Stimulated activated memory B cell treated with anti-CD40 and anti-IgM and Interleukin-4, amounts not matched to agents 10 μg/mL and 1 μg/mL and 100 μg/mL, for 72 hours (primary cell): ENCODE measurements at regions not wholly inside any gene's neighbourhood (a gene's known extent, or its start where the extent isn't known, plus 50 kb on each side); places are given as distances from the start of the nearest gene placed in this dataset.

ENCODE experiments used
- ATAC-seq: fragments of 150-1000 bp; cut with Tn5 transposase; 2 replicates; pipeline ENCODE4 v1.10.0; 2021
- H3K27ac Mint-ChIP-seq: one replicate; pipeline ENCODE4 v1.8.0; 2022; ENCODE audit warnings: mild to moderate bottlenecking, mixed read lengths
- H3K27me3 Mint-ChIP-seq: one replicate; pipeline ENCODE4 v1.8.0; 2022; ENCODE audit warnings: mixed read lengths
- H3K36me3 Mint-ChIP-seq: one replicate; pipeline ENCODE4 v1.8.0; 2022; ENCODE audit warnings: mixed read lengths
- H3K4me1 Mint-ChIP-seq: one replicate; pipeline ENCODE4 v1.8.0; 2022; ENCODE audit warnings: mixed read lengths
- H3K4me3 Mint-ChIP-seq: one replicate; pipeline ENCODE4 v1.8.0; 2022; ENCODE audit warnings: mild to moderate bottlenecking, moderate library complexity, mixed read lengths
- H3K9me3 Mint-ChIP-seq: one replicate; pipeline ENCODE4 v1.8.0; 2022; ENCODE audit warnings: mixed read lengths

- no peak overlapping the region for H3K4me3 Mint-ChIP-seq
- H3K27me3 Mint-ChIP-seq, result no peaks in the 10 kb centered on the region
- H3K36me3 Mint-ChIP-seq, result no peaks in the 10 kb centered on the region
- ATAC-seq, result no peak
- H3K4me1 Mint-ChIP-seq, result no peaks in the 10 kb centered on the region
- H3K9me3 Mint-ChIP-seq, result no peaks in the 10 kb centered on the region
- H3K27ac Mint-ChIP-seq, result no peak overlapping the region
These were observed 292.0 kb upstream of the C2CD4B start for GRCh38 chr15:62457100-62457499.

DNA sequence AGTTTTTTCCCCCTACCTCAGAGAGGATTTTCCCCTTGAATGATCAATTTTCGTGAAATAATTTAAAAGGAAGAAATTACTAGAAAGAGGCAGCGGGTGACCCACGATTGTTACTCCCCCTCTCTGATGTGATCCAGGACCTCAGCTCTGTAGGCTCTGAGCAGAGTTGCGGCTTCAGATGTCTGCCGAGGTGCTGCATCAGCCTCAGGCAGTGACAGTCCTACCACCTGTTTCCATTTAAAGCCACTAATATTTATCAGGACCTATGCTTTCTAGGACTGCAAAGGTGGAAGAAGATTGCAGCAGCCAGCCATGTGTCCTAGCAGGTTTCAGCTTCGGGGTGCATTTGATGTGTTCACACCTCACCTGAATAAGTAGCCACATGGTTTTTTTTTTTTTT is 294.8 kb upstream of the C2CD4B start:
- H3K4me3 Mint-ChIP-seq, result no peak overlapping the region
- H3K36me3 Mint-ChIP-seq, result no peaks in the 10 kb centered on the region
- H3K4me1 Mint-ChIP-seq, result no peaks in the 10 kb centered on the region
- no peaks in the 10 kb centered on the region for H3K9me3 Mint-ChIP-seq
- peaks cover 4% of the 10 kb centered on the region for H3K27me3 Mint-ChIP-seq
- no peak for ATAC-seq
- no peak overlapping the region for H3K27ac Mint-ChIP-seq

DNA sequence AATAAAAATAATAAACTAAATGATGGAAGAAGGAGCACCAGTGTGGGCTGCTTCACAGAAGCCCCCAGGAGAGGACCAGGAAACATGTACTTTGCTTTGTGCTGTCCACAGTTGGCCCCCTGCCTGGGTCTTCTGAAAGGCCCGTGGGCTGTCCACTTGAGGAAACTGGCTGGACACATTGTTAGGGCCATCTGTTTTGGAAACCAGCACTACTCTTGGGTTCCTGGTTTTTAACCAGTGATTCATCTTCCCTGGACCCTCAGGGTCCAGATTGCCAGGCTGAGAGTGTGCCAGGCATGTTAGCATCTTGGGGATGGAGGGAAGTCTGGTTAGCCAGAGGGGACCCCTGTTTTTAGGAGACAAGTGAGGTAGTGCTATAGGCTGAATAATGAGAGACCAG is 297.2 kb upstream of the C2CD4B start:
- no peaks in the 10 kb centered on the region for H3K36me3 Mint-ChIP-seq
- H3K4me1 Mint-ChIP-seq, result no peaks in the 10 kb centered on the region
- H3K27me3 Mint-ChIP-seq, result peaks cover 16% of the 10 kb centered on the region
- H3K27ac Mint-ChIP-seq, result no peak overlapping the region
- H3K9me3 Mint-ChIP-seq, result no peaks in the 10 kb centered on the region
- H3K4me3 Mint-ChIP-seq, result no peak overlapping the region
- no peak for ATAC-seq

GRCh38 chr15:62462721-62463120 is 297.6 kb upstream of the C2CD4B start:
- Mint-ChIP-seq H3K27ac (no peak overlapping the region), H3K4me3 (no peak overlapping the region), H3K27me3 (peaks cover 16% of the 10 kb centered on the region), H3K36me3 (no peaks in the 10 kb centered on the region), H3K9me3 (no peaks in the 10 kb centered on the region), H3K4me1 (no peaks in the 10 kb centered on the region)
- no peak for ATAC-seq

DNA sequence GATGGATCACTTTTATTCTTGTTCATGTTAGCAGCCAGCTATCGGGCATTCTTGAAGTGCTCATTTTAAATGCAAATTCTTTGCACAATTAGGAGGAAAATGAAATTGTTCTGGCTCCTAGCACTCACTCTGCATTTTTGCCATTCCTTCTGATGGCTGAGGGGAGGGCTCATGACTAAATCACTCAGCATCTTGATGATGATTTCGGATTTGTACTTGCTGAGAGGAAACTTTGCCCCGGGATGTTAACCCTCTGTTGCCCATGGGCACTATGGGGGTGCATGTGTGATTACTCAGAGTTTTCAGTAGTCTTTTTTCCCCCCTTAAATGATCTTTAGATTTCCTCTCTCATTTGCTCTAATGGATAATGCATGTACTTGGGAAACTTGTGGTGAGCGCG is 299.6 kb upstream of the C2CD4B start:
- no peaks in the 10 kb centered on the region for H3K9me3 Mint-ChIP-seq
- H3K36me3 Mint-ChIP-seq, result no peaks in the 10 kb centered on the region
- no peak overlapping the region for H3K27ac Mint-ChIP-seq
- peaks cover 16% of the 10 kb centered on the region for H3K27me3 Mint-ChIP-seq
- no peak for ATAC-seq
- no peak overlapping the region for H3K4me3 Mint-ChIP-seq
- no peaks in the 10 kb centered on the region for H3K4me1 Mint-ChIP-seq

DNA sequence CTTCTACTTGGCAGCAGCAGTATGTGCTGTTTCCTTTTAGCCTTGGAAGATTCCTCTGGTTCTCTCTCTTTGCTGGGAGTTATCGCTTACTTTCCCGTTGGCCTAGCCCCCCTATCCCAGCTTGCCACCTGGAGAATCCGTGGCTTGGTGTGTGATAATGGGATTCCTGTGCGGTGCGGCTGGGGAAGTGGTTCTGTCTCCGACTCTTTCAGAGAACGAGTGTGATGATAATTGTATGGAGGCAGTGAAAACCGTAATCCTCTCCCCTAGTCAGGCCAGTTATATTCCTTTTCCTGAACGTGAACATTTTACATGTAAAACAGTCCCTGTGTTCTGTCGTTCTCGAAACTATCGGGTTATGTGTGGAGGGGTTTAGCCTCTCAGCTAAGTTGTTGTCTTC is 300.1 kb upstream of the C2CD4B start:
- peaks cover 16% of the 10 kb centered on the region for H3K27me3 Mint-ChIP-seq
- no peak overlapping the region for H3K27ac Mint-ChIP-seq
- ATAC-seq, result no peak
- no peaks in the 10 kb centered on the region for H3K4me1 Mint-ChIP-seq
- no peaks in the 10 kb centered on the region for H3K9me3 Mint-ChIP-seq
- no peaks in the 10 kb centered on the region for H3K36me3 Mint-ChIP-seq
- no peak overlapping the region for H3K4me3 Mint-ChIP-seq

DNA sequence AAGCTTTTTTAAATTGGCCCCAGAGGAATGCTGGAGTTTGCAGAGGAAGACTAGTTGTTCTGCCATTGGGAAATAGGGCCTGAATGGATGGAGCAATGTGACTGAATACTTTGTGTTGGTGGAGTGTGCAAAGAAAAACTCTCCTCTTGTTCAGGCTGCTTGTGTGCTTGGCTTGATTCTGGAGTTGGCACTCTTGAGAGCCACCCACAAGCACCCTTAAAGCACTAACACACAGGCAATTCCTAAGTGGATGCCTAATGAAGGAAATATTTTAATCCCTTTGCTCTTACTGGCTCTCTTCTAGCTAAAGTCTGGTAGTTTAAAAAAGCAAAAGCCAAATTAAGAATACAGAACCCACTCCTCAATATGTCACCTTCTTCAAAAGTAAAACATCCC is 304.4 kb upstream of the C2CD4B start:
- H3K27ac Mint-ChIP-seq, result no peak overlapping the region
- no peaks in the 10 kb centered on the region for H3K9me3 Mint-ChIP-seq
- no peaks in the 10 kb centered on the region for H3K36me3 Mint-ChIP-seq
- H3K4me1 Mint-ChIP-seq, result no peaks in the 10 kb centered on the region
- no peak for ATAC-seq
- no peak overlapping the region for H3K4me3 Mint-ChIP-seq
- H3K27me3 Mint-ChIP-seq, result peaks cover 16% of the 10 kb centered on the region

GRCh38 chr15:62469874-62470688 is 305.0 kb upstream of the C2CD4B start:
- no peak overlapping the region for H3K4me3 Mint-ChIP-seq
- ATAC-seq, result no peak
- H3K27ac Mint-ChIP-seq, result no peak overlapping the region
- no peaks in the 10 kb centered on the region for H3K36me3 Mint-ChIP-seq
- no peaks in the 10 kb centered on the region for H3K9me3 Mint-ChIP-seq
- H3K27me3 Mint-ChIP-seq, result peaks cover 10% of the 10 kb centered on the region
- H3K4me1 Mint-ChIP-seq, result no peaks in the 10 kb centered on the region

DNA sequence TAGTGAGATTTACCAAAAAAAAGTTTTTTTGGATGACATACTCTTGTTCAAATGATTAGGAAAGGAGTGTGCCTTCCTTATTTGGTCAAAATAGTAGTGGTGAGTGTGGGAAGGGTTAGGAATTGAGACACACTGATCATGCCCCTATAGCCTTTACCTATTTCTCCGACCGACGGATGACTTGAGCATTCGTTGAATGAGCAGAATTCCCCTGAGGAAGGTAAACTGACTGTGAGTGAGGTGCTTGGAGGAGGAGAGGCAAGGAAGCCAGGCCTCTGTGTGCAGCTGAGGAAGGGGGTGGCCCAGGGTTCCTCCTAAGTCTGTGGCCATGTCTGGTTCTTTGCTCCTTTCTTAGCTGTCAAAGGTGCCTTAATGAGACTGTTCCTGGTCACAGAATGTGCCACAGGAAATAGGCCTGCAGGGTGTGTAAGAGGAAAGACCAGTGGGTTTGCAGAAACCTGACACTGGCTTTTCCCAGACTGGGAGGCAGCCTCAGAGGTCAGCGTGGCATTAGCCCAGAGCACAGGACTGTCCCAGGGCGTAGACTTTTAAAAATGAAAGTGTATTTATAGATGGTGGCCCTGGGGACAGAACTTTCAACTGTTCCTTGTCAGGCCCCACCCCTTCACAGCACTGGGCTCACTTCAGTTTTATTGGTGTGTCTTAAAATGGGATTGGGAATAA is 307.7 kb upstream of the C2CD4B start:
- no peak overlapping the region for H3K27ac Mint-ChIP-seq
- no peak overlapping the region for H3K4me3 Mint-ChIP-seq
- no peaks in the 10 kb centered on the region for H3K27me3 Mint-ChIP-seq
- ATAC-seq, result peak; percentile 31
- H3K4me1 Mint-ChIP-seq, result no peaks in the 10 kb centered on the region
- no peaks in the 10 kb centered on the region for H3K36me3 Mint-ChIP-seq
- H3K9me3 Mint-ChIP-seq, result no peaks in the 10 kb centered on the region

DNA sequence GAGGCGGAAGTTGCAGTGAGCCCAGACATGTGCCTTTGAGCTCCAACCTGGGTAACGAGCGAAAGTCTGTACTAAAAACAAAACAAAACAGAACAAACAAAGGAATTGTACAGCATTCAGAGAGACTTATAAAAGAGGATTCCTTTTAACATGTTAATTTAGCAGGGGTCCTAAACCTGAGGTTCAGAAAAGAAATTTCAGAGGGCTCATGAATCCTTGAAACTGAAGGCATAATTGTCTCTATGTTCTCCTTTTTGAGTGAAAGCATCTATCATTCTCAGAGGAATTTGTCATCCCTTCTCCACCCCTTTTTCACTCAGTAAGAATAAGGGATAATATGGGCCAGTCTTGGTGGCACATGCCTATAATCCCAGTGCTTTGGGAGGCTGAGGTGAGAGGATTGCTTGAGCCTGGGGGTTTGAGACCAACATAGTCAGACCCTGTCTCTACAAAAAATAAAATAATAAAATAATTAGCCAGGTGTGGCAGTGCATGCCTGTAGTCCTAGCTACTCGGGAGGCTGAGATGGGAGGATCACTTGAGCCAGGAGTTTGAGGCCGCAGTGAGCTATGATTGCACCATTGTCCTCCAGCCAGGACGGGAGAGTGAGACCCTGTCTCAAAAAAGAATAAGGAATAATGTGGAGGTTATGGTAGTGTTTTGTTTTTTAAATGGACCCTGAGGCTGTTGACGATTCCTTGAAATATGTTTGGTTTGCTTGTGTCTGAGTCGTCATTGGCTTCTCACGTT is 309.1 kb upstream of the C2CD4B start:
- H3K4me1 Mint-ChIP-seq, result no peaks in the 10 kb centered on the region
- no peaks in the 10 kb centered on the region for H3K9me3 Mint-ChIP-seq
- no peaks in the 10 kb centered on the region for H3K36me3 Mint-ChIP-seq
- H3K4me3 Mint-ChIP-seq, result no peak overlapping the region
- no peak overlapping the region for H3K27ac Mint-ChIP-seq
- no peak for ATAC-seq
- no peaks in the 10 kb centered on the region for H3K27me3 Mint-ChIP-seq

DNA sequence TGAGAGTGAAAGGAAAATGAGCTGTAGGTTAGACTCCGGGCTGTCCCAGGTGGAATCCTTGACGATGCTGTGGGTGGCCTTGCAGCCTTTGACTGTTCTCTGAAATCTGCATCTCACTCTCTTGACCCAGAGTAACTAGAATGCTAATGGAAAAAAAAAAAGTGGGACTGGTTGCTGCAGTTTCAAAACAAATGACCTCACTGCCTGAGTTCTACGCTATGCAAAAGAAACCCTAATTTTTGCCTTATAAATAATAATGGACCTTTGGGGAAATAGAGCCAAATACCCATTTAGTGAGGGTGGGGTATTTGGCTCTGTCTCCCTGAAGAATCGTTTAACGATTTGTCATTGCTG is 309.7 kb upstream of the C2CD4B start:
- Mint-ChIP-seq H3K4me1 (no peaks in the 10 kb centered on the region), H3K4me3 (no peak overlapping the region), H3K9me3 (no peaks in the 10 kb centered on the region), H3K27me3 (no peaks in the 10 kb centered on the region), H3K27ac (no peak overlapping the region), H3K36me3 (no peaks in the 10 kb centered on the region)
- no peak for ATAC-seq

DNA sequence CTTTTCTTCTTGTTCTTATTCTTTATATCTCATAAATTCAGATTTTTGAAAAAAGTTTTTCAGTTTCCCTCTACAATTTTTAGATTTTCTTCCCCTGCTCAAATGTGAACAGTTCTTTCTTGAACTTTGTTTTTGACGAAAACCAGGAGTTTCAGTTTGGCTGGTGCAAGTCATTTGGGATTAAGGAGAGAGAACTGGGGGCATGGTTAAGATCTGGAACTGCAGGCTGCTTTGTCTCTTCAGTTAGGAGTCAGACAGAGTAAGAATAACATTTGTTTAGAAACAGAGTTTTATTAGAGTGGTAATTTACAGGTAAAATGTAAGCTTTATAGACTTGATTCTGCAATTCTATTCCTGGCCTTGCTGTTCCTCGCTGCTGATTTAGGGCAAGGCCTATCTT is 310.5 kb upstream of the C2CD4B start:
- Mint-ChIP-seq H3K36me3 (no peaks in the 10 kb centered on the region), H3K4me3 (no peak overlapping the region), H3K9me3 (no peaks in the 10 kb centered on the region), H3K4me1 (no peaks in the 10 kb centered on the region), H3K27me3 (no peaks in the 10 kb centered on the region), H3K27ac (no peak overlapping the region)
- no peak for ATAC-seq

DNA sequence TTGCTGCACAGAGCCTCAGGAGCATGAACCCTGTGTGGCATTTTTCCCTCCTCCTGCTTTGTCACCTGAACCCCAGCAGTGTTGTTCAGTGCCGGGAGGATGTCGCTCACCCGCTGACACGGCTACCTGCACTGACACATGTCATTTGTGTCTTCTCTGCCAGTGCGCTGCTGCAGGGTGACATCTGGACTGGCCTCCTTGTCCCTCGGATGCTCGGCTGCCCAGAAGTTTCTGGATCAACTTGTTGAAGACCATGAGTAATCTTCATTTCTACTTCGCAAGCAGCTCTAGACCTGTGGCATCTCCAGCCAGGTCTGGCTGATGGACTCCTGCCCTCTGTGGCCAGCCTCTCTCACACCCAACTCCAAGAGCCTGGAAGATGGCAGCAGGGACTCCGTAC is 311.1 kb upstream of the C2CD4B start:
- no peak for ATAC-seq
- no peak overlapping the region for H3K4me3 Mint-ChIP-seq
- H3K27me3 Mint-ChIP-seq, result no peaks in the 10 kb centered on the region
- no peak overlapping the region for H3K27ac Mint-ChIP-seq
- no peaks in the 10 kb centered on the region for H3K9me3 Mint-ChIP-seq
- no peaks in the 10 kb centered on the region for H3K4me1 Mint-ChIP-seq
- no peaks in the 10 kb centered on the region for H3K36me3 Mint-ChIP-seq

- Mint-ChIP-seq H3K27ac (no peak overlapping the region), H3K36me3 (no peaks in the 10 kb centered on the region), H3K27me3 (no peaks in the 10 kb centered on the region), H3K9me3 (no peaks in the 10 kb centered on the region), H3K4me3 (no peak overlapping the region), H3K4me1 (peaks cover 3% of the 10 kb centered on the region)
- no peak for ATAC-seq
These were observed 312.8 kb upstream of the C2CD4B start for GRCh38 chr15:62477929-62478328.

DNA sequence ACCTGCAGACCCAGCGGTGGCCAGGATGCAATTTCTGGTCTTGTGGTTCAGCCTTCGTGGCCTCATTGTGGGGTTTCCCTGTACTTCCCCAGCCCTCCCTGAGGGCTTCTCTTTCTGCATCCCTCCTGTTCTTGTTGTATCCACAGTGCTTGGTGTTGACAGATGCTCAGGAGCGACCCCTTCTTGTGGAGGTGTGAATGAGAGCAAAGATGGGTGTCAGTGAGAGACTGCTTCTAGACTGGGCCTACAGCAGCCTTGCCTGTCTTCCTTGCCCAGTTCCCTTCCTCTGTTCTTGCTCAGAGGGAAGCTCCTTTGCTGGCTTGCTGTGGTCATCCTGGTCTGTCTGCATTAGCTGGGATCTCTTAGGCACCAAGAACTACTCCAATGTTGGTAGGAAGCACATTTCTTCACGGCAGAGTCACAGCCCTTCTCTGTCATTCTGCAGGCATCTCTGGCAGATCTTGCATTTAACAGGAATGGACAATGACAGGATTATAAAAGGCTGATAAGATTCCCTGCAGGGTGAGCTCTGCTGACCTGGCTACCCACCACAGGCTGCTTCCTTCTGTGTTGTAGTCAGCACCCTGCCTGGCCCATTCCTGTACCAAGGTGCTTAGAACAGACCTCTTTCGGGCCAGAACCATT is 317.8 kb upstream of the C2CD4B start:
- Mint-ChIP-seq H3K4me3 (no peak overlapping the region), H3K27ac (no peak overlapping the region), H3K4me1 (peaks cover 6% of the 10 kb centered on the region), H3K36me3 (no peaks in the 10 kb centered on the region), H3K27me3 (no peaks in the 10 kb centered on the region), H3K9me3 (no peaks in the 10 kb centered on the region)
- peak; percentile 81 for ATAC-seq
